ENCODE measurements at regions not wholly inside any gene's neighbourhood (a gene's known extent, or its start where the extent isn't known, plus 50 kb on each side); places are given as distances from the start of the nearest gene placed in this dataset.

- DNase-seq (ENCODE audit: low read depth) = no peak
These were observed 54.2 kb downstream of the S1PR1 start for GRCh38 chr1:101290922-101291561.

- peak; percentile 61 for DNase-seq (ENCODE audit: low read depth)
These were observed 55.0 kb downstream of the S1PR1 start for GRCh38 chr1:101291562-101292380.

- no peak for DNase-seq (ENCODE audit: low read depth)
These were observed 56.7 kb downstream of the S1PR1 start for GRCh38 chr1:101293461-101294051.

- DNase-seq (ENCODE audit: low read depth) = no peak
These were observed 58.4 kb downstream of the S1PR1 start for GRCh38 chr1:101295209-101295608.

GRCh38 chr1:101298663-101299062 lies 61.8 kb downstream of the S1PR1 start:
- DNase-seq (ENCODE audit: low read depth) = no peak

- DNase-seq (ENCODE audit: low read depth) = no peak
These were observed 62.3 kb downstream of the S1PR1 start for GRCh38 chr1:101299141-101299540.

GRCh38 chr1:101299710-101300109 lies 62.9 kb downstream of the S1PR1 start:
- no peak for DNase-seq (ENCODE audit: low read depth)

GRCh38 chr1:101300916-101301315 lies 64.1 kb downstream of the S1PR1 start:
- no peak for DNase-seq (ENCODE audit: low read depth)

GRCh38 chr1:101301446-101302057 lies 64.7 kb downstream of the S1PR1 start:
- DNase-seq (ENCODE audit: low read depth) = no peak

GRCh38 chr1:101302831-101303511 lies 66.2 kb downstream of the S1PR1 start:
- DNase-seq (ENCODE audit: low read depth) = no peak

GRCh38 chr1:101307985-101308689 lies 71.3 kb downstream of the S1PR1 start:
- DNase-seq (ENCODE audit: low read depth) = no peak

- no peak for DNase-seq (ENCODE audit: low read depth)
These were observed 72.1 kb downstream of the S1PR1 start for GRCh38 chr1:101308935-101309333.

GRCh38 chr1:101309334-101310311 lies 72.8 kb downstream of the S1PR1 start:
- DNase-seq (ENCODE audit: low read depth) = peak; percentile 38

GRCh38 chr1:101310506-101310905 lies 73.7 kb downstream of the S1PR1 start:
- no peak for DNase-seq (ENCODE audit: low read depth)

- DNase-seq (ENCODE audit: low read depth) = no peak
These were observed 74.5 kb downstream of the S1PR1 start for GRCh38 chr1:101311146-101311920.

GRCh38 chr1:101312147-101312546 lies 75.3 kb downstream of the S1PR1 start:
- no peak for DNase-seq (ENCODE audit: low read depth)

GRCh38 chr1:101313356-101313755 lies 76.5 kb downstream of the S1PR1 start:
- no peak for DNase-seq (ENCODE audit: low read depth)

GRCh38 chr1:101314244-101314643 lies 77.4 kb downstream of the S1PR1 start:
- no peak for DNase-seq (ENCODE audit: low read depth)

GRCh38 chr1:101316256-101316655 lies 79.4 kb downstream of the S1PR1 start:
- DNase-seq (ENCODE audit: low read depth) = no peak

GRCh38 chr1:101316799-101317198 lies 80.0 kb downstream of the S1PR1 start:
- no peak for DNase-seq (ENCODE audit: low read depth)

Data from fibroblast of the conjunctiva (primary cell).